ENCODE measurements at regions not wholly inside any gene's neighbourhood (a gene's known extent, or its start where the extent isn't known, plus 50 kb on each side); places are given as distances from the start of the nearest gene placed in this dataset.

DNA sequence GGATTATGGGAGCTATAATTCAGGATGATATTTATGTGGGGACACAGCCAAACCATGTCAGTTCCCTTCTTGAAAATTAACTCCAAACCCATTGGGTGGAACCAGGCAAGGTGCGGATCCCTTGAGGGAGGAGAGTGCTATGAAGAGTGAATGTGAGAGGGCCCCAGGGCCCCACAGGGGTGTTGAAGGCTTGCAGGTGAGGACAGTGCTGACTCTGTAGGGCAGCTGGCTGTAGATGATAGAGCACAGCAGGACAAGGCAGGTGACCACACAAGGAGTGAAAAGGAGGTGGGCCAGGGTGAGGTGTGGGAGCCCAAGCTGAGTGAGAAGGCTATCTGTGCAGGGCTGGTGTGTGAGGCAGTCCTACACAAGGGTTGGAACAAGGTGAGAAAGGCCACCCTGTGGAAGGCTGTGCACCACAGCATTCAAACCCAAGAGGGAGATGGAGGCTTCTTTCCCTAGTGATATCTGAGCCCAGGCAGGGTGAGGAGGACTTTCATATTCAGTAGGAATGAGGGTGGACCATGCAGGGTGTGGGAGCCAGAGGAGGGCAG, 746.0 kb upstream of the CELF2 start:
- DNase-seq (ENCODE audit: low spot score): no peak
- in situ Hi-C loops (cut with HindIII; ENCODE audit: low sequenced_read_pairs): no loop called here

DNA sequence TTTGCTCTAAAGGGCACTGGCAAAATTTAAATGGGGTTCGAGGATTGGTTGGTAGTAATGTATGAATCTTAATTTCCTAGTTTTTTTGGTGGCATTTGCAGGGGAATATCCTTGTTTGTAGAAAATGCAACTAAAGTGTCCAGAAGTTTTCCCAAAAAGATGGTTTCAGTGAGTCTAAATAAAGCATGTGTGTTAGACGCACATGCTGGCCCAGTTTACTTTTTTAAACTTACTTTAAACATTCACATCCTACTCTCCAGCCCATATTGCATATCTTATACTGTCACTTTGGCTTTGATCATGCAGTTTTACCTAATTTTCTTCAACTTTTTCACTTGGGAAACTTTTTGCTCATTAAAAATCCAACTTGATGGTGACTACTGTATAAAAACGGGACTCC, 744.0 kb upstream of the CELF2 start:
- in situ Hi-C loops (cut with HindIII; ENCODE audit: low sequenced_read_pairs): no loop called here
- no peak for DNase-seq (ENCODE audit: low spot score)

DNA sequence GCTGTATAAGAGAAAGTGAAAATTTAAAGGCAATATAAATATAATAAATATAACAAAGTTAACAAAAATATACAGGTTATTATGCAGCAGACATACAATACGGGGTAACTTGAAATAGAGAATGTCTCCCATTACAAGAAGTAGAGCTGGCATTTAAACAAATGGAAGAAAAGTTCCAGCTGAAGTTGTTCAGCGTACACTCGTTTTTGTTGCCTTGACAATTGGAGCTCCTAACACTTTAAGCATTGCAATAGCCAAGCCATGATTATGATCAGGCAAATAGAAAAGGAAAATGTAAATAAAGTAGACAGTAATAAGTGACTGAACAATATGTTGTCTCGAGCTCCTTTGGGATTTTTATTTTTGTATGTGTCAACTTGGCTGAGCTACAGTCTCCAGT, 737.8 kb upstream of the CELF2 start:
- no peak for DNase-seq (ENCODE audit: low spot score)
- in situ Hi-C loops (cut with HindIII; ENCODE audit: low sequenced_read_pairs): no loop called here

GRCh38 chr10:10292501-10292900, 725.2 kb upstream of the CELF2 start:
- peak; percentile 52 for DNase-seq (ENCODE audit: low spot score)
- in situ Hi-C loops (cut with HindIII; ENCODE audit: low sequenced_read_pairs): no loop called here

DNA sequence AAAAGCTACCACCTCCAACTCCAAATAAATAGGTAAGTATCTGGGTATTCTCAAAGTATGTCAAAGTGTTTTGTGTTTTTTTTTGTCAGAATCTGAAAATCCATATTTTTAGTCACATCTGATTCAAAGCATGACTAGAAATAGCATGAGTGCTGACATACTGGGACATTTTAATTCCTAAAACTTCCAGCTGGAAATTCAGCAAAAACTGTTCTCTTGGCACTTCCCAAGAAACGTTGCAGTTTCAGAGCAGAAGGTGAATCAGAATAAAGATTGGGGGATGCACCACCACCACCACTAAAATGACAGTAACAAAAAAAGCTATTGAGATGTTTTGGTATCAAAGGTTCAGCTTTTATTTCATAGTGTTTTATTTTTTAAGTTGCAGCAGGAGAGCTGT, 724.6 kb upstream of the CELF2 start:
- in situ Hi-C loops (cut with HindIII; ENCODE audit: low sequenced_read_pairs): no loop called here
- DNase-seq (ENCODE audit: low spot score): peak; percentile 30

DNA sequence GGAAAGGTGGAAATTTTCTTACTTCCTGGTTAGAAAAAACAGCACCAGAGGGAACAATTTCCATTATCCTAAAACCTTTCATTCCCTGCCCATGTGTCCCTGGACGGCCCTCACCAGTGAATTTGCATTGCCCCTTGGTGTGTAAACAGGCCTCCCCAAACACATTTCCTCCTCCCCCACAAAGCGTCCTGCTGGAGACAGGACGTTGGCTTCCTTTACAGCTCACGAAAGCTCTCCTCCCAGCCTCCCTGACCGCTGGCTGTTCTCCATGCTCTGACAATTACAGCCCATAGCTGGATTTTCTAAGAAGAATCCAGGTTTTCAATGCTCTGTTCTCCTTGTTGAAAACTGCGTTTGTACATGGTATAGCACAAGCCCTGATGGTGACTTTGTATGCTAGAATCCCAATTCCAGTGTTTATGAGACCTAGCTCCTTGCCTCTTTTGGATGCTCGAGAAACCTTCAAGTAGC, 724.2 kb upstream of the CELF2 start:
- in situ Hi-C loops (cut with HindIII; ENCODE audit: low sequenced_read_pairs): no loop called here
- peak; percentile 77 for DNase-seq (ENCODE audit: low spot score)

DNA sequence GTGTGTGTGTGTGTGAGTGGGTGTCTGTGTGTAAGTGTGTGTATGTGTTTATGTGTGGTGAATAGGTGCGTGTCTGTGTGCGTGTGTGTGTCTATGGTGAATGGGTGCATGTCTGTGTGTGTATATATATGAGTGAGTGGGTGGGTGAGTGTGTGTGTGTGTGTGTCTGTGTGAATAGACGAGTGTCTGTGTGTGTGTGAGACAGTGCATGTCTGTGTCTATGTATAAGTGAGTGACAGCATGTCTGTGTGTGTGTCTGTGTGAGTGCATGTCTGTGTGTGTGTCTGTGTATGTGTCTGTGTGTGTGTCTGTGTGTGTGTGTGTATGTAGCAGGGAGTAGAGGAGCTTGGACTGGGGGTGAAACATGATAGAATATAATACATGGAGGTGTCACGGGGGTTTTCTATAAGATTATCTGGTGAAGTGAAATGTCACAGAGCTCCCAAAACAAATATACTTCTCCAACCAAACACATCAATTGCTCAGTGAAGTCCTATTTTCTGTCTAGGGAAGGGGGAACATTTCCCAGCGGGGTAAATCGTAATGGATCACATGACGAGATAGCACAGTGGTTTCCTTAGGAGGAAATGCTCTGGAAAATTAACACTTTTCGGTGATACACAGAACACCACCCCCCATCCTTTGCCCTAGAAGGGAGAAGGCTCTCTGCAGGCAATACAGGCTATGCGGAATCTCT, 723.3 kb upstream of the CELF2 start:
- in situ Hi-C loops (cut with HindIII; ENCODE audit: low sequenced_read_pairs): no loop called here
- no peak for DNase-seq (ENCODE audit: low spot score)

DNA sequence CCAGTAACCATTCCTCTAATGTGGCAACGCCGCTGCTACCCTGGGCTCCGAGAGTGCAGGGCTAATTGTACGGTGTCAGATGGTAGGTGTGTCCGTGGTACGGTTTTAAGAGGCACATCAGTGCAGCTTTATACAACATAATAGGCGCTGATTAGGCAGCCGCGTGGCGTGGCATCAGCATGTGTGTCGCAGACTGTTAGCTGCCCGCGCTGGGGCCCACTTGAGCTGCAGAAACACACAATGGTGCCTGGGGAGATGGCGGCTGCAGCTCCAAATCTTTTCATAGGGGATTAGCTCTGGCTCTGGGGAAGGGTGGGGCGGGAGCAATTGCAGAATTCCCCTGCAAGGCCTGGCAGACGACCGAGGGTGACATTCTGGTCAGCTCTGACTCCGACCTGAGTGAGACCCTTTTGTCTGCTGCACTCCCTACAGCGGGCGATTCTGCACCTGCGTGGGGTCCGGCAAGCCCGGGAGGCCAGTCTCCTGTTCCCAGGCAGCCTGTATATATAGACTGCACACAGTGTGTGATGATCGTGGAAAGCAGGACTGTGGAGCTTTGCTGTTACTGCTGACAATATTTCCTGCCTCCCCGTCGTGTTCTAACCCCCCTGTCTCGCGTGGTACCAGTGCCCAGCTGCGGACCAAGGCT, 722.7 kb upstream of the CELF2 start:
- in situ Hi-C loops (cut with HindIII; ENCODE audit: low sequenced_read_pairs): no loop called here
- peak; percentile 65 for DNase-seq (ENCODE audit: low spot score)

DNA sequence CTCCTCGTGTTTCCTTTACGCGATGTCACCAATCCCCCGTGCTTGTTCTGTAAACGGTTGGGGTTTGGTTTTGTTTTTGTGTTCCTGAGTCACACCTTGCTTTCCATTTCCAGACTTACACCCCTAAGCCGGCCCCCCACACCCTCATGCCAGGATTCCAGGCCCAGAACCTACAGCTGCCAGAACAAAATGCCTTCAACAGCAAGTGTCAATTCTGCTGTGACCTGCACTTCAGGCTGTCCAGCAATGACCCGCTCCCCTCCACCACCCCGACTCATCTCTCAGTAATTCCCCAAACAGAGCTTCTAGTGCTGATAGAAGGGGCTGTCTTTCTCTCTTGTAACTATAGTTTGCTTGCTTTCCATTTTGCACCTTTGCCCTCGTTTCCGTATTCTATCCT, 722.1 kb upstream of the CELF2 start:
- DNase-seq (ENCODE audit: low spot score): no peak
- in situ Hi-C loops (cut with HindIII; ENCODE audit: low sequenced_read_pairs): no loop called here

DNA sequence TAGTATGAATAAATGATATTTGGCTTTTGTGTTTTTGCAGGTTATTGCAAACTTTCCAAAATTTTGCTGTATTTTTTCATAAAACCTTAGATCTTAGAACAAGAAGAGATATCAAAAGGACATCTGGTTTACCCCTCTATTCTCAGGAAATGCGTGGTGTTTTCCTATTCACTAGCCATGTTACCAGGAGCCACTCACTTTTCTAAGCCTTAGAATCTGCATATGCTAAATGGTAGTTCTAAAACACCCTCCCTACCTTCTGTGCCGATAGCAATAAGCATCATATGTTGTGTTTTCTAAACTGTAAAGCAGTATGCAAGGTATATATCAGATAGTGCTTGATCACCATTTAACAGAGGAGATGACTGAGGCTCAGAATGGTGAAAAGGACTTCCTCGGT, 715.0 kb upstream of the CELF2 start:
- DNase-seq (ENCODE audit: low spot score): no peak
- in situ Hi-C loops (cut with HindIII; ENCODE audit: low sequenced_read_pairs): no loop called here

DNA sequence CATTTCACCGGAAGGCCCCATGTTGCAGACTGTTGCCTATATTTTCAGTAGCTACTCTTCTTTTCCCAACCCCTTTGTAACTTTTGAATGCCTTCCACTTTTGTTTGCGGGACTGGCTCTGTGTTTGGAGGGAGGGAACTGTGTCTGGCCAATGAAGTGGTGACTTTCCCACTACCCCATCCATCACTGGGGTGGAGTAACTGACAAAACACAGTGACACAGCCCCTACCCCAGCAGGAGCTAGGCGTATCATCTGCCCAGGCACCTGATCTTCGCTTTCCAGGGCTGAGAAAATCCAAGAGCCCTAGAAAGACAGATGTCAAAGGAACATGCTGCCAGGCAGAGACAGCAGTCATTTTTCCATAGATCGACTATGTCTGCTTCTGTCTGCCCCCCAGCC, 710.6 kb upstream of the CELF2 start:
- no peak for DNase-seq (ENCODE audit: low spot score)
- in situ Hi-C loops (cut with HindIII; ENCODE audit: low sequenced_read_pairs): no loop called here

DNA sequence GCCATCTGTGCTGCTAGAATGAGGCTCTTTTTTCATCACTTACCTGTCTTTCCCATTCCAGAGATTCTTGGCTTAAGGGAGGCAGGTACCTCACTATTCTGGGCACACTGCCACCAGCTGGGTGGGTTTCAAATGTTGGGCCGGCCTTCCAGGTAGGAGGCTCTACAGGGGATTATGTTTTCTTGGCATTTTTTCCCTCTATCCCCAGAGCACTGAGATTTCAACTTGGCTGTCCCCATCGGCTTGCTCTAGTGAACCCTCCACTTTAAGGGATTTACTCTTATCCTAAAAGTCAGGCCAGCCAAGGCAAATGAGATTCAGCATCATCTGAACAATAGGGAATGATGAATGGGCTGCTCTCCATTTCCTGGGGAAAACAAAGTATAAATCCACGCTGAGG, 710.1 kb upstream of the CELF2 start:
- DNase-seq (ENCODE audit: low spot score): peak; percentile 64
- in situ Hi-C loops (cut with HindIII; ENCODE audit: low sequenced_read_pairs): no loop called here

DNA sequence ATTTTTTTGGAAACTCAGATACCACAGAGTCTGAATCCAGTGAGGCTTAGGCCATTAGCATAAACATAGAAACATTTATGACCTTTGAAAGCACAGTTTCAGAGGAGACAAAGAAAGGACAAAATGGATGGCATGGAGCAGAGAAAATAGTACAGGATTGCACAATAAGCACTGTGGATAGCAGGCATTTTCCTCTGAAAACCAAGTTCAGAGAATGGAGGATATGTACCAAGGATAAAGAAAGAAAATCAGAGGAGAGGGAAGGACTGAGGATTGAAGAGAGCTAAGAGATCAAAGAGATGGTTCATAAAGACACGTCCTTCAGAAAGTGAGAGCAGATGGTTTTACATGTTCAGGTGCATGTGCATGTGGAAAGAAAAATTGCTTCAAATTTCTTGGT, 707.2 kb upstream of the CELF2 start:
- no peak for DNase-seq (ENCODE audit: low spot score)
- in situ Hi-C loops (cut with HindIII; ENCODE audit: low sequenced_read_pairs): no loop called here

DNA sequence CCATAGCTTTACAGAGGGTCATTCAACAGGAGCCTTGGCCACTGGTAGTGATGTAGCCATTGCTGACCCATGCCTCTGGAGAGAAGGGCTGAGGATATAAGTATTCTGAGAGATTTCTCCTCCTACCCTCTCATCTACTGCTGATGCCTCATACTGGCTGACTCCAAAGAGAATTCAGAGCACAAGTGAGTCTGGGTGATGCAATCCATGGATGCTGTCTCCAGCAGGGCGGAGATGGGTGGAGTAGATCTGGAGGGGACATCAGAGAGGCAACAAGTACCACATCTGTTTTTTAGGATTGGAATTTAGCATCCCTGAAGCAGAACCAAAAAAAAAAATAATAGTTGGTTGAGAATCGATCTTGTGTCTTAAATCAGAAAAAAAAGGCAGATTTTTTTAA, 705.7 kb upstream of the CELF2 start:
- no peak for DNase-seq (ENCODE audit: low spot score)
- in situ Hi-C loops (cut with HindIII; ENCODE audit: low sequenced_read_pairs): no loop called here

DNA sequence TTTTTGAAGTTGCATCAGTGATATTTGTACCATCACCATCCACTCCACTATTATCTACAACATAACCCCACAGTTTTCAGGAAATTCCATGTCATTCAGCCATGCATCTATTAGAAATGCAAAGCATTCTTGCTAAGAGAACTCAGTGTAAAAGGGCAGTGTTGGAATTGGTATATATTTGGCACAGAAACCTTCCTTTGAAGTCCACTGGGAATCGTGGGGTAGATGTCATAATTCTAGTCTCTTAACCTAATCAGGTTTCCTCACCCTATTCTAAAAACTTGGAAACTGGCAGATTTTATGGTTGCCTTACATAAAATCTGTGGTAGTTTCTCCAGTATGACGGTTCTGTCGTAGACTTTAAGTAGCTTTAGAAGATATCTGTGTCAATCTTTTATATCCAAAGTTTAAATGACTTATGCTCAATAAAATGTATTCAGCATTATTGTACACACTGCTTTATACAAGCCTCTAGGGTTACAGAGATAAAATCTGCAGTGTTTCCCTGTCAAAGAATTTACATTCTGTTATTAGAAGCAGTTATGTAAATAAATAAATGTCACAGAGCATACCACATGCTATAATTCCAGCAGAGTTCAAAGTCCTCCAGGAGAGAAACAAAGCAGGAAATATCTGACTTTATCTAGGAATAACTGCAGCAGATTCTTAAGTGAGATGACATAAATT, 704.4 kb upstream of the CELF2 start:
- no peak for DNase-seq (ENCODE audit: low spot score)
- in situ Hi-C loops (cut with HindIII; ENCODE audit: low sequenced_read_pairs): no loop called here

GRCh38 chr10:10314626-10315025, 703.0 kb upstream of the CELF2 start:
- in situ Hi-C loops (cut with HindIII; ENCODE audit: low sequenced_read_pairs): no loop called here

DNA sequence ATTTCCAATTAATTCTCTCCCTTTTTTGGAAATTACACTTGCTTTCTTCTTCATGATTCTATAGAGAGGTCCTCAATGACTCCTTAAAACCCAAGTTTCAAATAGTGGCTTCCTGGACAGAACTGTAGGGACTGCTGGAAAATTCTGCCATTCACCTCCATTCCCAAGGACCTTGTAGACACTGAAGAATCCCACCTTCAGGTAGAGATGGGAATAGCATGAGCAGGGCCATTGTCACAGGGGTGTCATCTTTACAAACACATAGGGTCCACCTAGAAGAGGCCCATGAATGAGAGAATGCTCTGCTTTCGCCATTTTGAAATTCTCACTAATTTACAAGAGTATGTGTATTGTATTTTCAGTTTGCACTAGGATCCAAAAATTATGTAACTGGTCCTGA, 701.7 kb upstream of the CELF2 start:
- DNase-seq (ENCODE audit: low spot score): no peak
- in situ Hi-C loops (cut with HindIII; ENCODE audit: low sequenced_read_pairs): no loop called here

More at GRCh38 chr10:10314626-10315025, 703.0 kb upstream of the CELF2 start:
- DNase-seq (ENCODE audit: low spot score): no peak

DNA sequence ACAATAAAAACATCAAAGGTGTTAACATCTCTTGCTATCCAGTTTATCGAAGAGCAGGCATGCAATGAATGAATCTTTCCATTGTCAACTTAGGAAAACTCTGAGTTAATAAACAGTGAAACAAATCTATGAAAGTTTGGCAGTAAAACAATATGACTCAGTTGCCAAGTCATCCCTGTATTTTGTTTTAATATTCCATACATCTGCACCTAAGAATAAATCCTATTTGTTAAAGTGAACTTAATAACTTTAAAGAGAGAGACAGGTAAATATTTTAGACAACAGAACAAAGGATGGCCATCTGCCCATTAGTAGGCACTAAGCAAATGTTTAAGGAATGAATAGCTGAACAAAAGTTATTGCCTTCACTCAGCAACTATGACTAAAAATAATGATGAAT, 700.5 kb upstream of the CELF2 start:
- in situ Hi-C loops (cut with HindIII; ENCODE audit: low sequenced_read_pairs): no loop called here
- no peak for DNase-seq (ENCODE audit: low spot score)

DNA sequence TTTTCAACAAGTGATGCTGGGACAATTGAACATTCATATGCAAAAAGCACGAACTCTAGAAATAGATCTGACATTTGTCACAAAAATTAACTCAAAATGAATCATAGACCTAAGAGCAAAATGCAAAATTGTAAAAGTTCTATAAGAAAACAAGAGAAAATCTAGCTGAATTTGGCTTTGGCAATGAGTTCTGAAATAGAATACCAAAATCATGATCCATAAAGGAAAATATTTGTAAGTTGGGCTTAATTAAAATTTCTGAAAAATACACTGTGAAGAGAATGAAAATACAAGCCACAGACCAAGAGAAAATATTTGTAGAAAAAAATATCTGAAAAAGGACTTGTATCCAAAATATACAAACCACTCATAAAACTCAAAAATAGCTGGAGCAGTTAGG, 698.8 kb upstream of the CELF2 start:
- in situ Hi-C loops (cut with HindIII; ENCODE audit: low sequenced_read_pairs): no loop called here
- no peak for DNase-seq (ENCODE audit: low spot score)

GRCh38 chr10:10320956-10321355, 696.7 kb upstream of the CELF2 start:
- in situ Hi-C loops (cut with HindIII; ENCODE audit: low sequenced_read_pairs): no loop called here
- no peak for DNase-seq (ENCODE audit: low spot score)
